ENCODE measurements at regions not wholly inside any gene's neighbourhood (a gene's known extent, or its start where the extent isn't known, plus 50 kb on each side); places are given as distances from the start of the nearest gene placed in this dataset.
"Not testable (repeated sequence)": the region's sequence is repeated elsewhere in the genome, so short reads cannot be mapped to it uniquely, and the experiment has no call there.

DNA sequence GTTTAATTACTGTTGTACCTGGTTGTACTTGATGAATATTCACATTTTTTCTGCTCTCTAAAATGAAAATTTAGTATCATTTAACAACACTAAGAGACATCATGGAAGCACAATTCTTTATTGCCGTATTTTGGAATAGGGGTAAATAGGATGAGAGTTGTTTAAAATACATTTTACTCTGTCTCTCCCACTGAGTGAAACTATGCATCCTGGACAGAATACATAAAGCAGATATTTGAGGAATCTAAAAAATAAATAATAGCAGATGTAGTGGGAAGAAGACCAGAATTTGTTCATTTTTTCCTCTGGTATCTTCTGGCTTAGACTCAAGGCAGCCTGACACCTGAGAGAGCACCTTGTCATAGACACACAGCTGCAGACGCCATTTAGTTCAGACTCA, 119.1 kb upstream of the AHI1 start:
- no peak for DNase-seq (ENCODE audit: low spot score)
- TF ChIP-seq, protein P1, sequence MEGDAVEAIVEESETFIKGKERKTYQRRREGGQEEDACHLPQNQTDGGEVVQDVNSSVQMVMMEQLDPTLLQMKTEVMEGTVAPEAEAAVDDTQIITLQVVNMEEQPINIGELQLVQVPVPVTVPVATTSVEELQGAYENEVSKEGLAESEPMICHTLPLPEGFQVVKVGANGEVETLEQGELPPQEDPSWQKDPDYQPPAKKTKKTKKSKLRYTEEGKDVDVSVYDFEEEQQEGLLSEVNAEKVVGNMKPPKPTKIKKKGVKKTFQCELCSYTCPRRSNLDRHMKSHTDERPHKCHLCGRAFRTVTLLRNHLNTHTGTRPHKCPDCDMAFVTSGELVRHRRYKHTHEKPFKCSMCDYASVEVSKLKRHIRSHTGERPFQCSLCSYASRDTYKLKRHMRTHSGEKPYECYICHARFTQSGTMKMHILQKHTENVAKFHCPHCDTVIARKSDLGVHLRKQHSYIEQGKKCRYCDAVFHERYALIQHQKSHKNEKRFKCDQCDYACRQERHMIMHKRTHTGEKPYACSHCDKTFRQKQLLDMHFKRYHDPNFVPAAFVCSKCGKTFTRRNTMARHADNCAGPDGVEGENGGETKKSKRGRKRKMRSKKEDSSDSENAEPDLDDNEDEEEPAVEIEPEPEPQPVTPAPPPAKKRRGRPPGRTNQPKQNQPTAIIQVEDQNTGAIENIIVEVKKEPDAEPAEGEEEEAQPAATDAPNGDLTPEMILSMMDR (IDR thresholded peaks at IDR 0.05; ENCODE audit: borderline replicate concordance, control extremely low read depth, extremely low read depth, insufficient read depth, missing control alignments), result no peak
- in situ Hi-C loops (cut with MboI; ENCODE audit: low sequenced_read_pairs, unreplicated experiment), result no loop called here

DNA sequence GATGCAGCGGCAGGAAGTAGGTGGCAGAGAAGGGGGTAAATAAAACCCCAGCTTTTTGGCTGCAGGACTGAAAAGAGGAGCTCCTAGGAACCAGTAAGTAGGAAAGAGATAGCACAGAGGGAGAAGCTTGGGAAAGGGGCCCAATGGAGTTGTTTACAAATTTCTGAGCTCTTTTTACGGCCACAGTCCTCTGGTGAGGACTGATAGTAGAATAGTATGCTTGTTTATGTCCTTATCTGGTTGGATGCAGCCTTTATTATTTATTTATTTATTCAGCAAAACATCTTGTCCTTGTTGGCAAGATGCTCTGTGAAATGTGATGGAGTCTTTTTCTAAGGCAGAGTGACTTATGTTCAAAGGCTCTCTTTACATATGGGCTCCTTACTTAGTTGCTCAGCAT, 119.7 kb upstream of the AHI1 start:
- TF ChIP-seq, protein P1 (IDR thresholded peaks at IDR 0.05; ENCODE audit: borderline replicate concordance, control extremely low read depth, extremely low read depth, insufficient read depth, missing control alignments), result no peak
- in situ Hi-C loops (cut with MboI; ENCODE audit: low sequenced_read_pairs, unreplicated experiment), result no loop called here

DNA sequence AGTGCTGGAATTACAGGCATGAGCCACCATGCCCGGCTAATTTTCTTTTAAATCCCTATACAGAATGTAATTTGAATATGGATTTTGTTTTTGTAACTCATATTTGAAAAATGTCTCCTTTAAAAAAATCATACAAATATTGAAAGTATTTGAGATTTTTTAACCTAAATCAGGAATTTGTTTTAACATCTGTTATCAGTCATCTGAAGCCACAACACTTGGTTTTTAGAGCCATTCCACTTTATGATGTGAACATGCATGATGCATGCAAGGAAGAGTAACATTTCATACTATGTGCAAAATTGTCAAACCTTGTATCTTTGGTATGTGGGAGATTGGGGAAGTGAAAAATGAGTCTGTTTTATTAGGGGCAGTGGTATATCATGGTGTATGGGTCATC, 124.5 kb upstream of the AHI1 start:
- no peak for DNase-seq (ENCODE audit: low spot score)
- TF ChIP-seq, protein P1 (IDR thresholded peaks at IDR 0.05; ENCODE audit: borderline replicate concordance, control extremely low read depth, extremely low read depth, insufficient read depth, missing control alignments), result no peak
- in situ Hi-C loops (cut with MboI; ENCODE audit: low sequenced_read_pairs, unreplicated experiment), result no loop called here

More for the DNA sequence above, 119.7 kb upstream of the AHI1 start:
- no peak for DNase-seq (ENCODE audit: low spot score)

GRCh38 chr6:135623979-135624378, 126.4 kb upstream of the AHI1 start:
- DNase-seq (ENCODE audit: low spot score), result no peak
- in situ Hi-C loops (cut with MboI; ENCODE audit: low sequenced_read_pairs, unreplicated experiment), result no loop called here
- TF ChIP-seq, protein P1 (IDR thresholded peaks at IDR 0.05; ENCODE audit: borderline replicate concordance, control extremely low read depth, extremely low read depth, insufficient read depth, missing control alignments), result no peak

DNA sequence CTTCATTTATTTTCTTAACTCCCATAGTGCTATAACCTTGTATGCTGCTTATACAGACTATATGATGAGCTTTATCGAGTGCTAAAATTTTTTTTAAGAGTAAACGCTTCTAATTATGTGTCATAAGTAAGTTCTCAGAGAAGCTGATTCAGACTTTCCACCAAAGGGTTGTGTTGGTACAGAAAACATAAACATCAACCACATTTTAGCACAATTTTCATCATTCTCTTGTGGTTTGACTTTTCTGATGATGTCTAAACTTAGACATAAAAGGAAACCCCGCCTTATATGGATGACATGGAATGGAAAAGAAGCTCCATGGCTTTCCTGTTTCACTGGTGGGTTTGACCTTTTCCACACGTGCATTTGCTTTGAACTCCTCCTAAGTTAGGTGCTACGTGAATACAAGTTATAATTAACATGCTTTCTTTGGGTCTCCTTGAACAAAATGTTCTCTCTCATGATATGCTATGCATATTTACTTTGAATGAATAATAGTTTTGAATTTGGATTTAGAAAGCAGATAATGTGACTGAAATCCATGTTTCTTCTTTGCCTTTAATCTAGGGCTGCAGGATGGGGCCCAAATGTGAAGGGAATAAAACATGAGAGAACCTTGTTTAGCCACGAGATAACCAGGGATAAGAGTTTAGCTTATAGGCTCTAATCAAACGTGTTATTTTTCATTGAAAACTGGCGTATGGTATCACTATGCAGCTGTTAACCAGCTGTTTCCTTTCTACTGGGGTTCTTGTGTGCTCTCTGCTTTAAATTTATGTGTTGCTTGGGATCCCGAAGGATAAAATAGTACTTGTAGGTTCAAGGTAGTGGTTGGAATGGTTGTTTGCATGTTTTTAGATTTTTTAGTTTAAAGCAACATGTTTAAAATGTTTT, 127.1 kb upstream of the AHI1 start:
- no peak for DNase-seq (ENCODE audit: low spot score)
- TF ChIP-seq, protein P1 (IDR thresholded peaks at IDR 0.05; ENCODE audit: borderline replicate concordance, control extremely low read depth, extremely low read depth, insufficient read depth, missing control alignments), result no peak
- in situ Hi-C loops (cut with MboI; ENCODE audit: low sequenced_read_pairs, unreplicated experiment), result no loop called here

GRCh38 chr6:135626001-135626400, 128.5 kb upstream of the AHI1 start:
- DNase-seq (ENCODE audit: low spot score); in situ Hi-C loops (cut with MboI; ENCODE audit: low sequenced_read_pairs, unreplicated experiment): not testable (repeated sequence)

DNA sequence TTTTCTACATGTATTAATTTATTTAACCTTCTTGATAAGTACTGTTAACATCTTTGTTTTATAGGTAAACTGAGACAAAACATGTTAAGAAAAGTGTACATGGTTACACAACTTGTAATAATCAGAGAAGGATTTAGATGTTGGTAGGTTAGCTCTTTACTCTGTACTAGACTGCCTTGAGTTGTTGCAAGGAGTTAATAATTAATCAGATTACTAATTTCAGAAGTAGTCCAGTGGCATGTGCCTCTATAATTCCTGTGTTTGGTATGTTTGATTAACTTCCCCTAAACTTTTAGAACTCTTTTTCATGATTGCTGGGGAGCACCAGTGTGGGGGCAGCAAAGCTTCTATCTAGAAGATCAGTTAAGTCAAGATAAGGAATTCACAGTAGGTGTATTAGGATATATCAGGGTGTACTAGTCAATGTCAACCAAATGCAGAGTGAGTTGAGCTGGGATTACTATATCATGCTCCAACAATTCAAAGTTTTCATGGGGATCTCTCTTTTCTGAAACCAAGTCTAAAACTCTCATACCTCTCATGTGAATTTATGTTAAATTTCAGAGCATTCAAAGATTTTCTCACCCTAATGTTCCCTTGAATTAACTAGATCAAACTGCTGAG, 129.7 kb upstream of the AHI1 start:
- no peak for DNase-seq (ENCODE audit: low spot score)
- TF ChIP-seq, protein P1 (IDR thresholded peaks at IDR 0.05; ENCODE audit: borderline replicate concordance, control extremely low read depth, extremely low read depth, insufficient read depth, missing control alignments), result no peak
- in situ Hi-C loops (cut with MboI; ENCODE audit: low sequenced_read_pairs, unreplicated experiment), result no loop called here

Measured in GM13976 (cell line).